CD4-positive, alpha-beta T cell (primary cell): ENCODE measurements at regions not wholly inside any gene's neighbourhood (a gene's known extent, or its start where the extent isn't known, plus 50 kb on each side); places are given as distances from the start of the nearest gene placed in this dataset.

ENCODE experiments used
- ATAC-seq: fragments of 200-7000 bp; cut with Tn5 transposase; one replicate; pipeline ENCODE4 v1.10.0; 2022; ENCODE audit warnings: mild to moderate bottlenecking; ENCODE audit not compliant: poor library complexity
- CTCF ChIA-PET: fragments of 350-600 bp; sonication (Branson Sonifier 250); formaldehyde crosslinking; loops from one replicate; lab custom pipeline; 2021; ENCODE audit warnings: antibody characterized with exemption, inconsistent platforms; lab: Charles Lee
- POLR2A ChIA-PET: fragments of 350-600 bp; sonication (Branson Sonifier 250); formaldehyde crosslinking; loops from one replicate; lab custom pipeline; 2021; ENCODE audit warnings: antibody characterized with exemption, inconsistent platforms; lab: Charles Lee
- DNase-seq, 14 experiments: peaks; one replicate each; pipeline ENCODE4 v3.0.0-alpha.2; 2013 to 2020; ENCODE audit warnings: mixed read lengths in 2 of 14
- H3K27ac ChIP-seq, 2 donors: one replicate each; pipeline versions ENCODE4 v1.5.1 to v1.7.0; 2013; ENCODE audit warnings: low read length in 2 of 2, low read depth in 1 of 2, mild to moderate bottlenecking in 1 of 2
- H3K27me3 ChIP-seq, 2 experiments: 1 replicate in 1 of 2; 2 replicates in 1 of 2; pipeline versions ENCODE4 v1.6.1 to v1.7.0; 2013; ENCODE audit warnings: low read length in 2 of 2, control low read depth in 1 of 2, mild to moderate bottlenecking in 1 of 2, moderate library complexity in 1 of 2; ENCODE audit not compliant: insufficient read depth in 2 of 2, control insufficient read depth in 1 of 2
- H3K36me3 ChIP-seq: one replicate; pipeline ENCODE4 v1.6.1; 2013; ENCODE audit warnings: low read length, control low read depth; ENCODE audit not compliant: insufficient read depth
- H3K4me1 ChIP-seq: one replicate; pipeline ENCODE4 v1.6.1; 2013; ENCODE audit warnings: low read length, control low read depth; ENCODE audit not compliant: insufficient read depth
- H3K4me3 ChIP-seq: one replicate; pipeline ENCODE4 v1.5.1; 2013; ENCODE audit warnings: mild to moderate bottlenecking, low read length, moderate library complexity
- H3K9me3 ChIP-seq, 2 experiments: 1 replicate in 1 of 2; 2 replicates in 1 of 2; pipeline versions ENCODE4 v1.6.1 to v1.7.0; 2013; ENCODE audit warnings: low read length in 2 of 2, mild to moderate bottlenecking in 2 of 2, control low read depth in 1 of 2, moderate library complexity in 1 of 2; ENCODE audit not compliant: control insufficient read depth in 1 of 2, insufficient read depth in 1 of 2
- H3K27ac Mint-ChIP-seq: one replicate; pipeline ENCODE4 v1.8.0; 2020; ENCODE audit warnings: mixed read lengths
- H3K27me3 Mint-ChIP-seq: one replicate; pipeline ENCODE4 v1.8.0; 2021; ENCODE audit warnings: mixed read lengths
- H3K36me3 Mint-ChIP-seq: one replicate; pipeline ENCODE4 v1.8.0; 2021; ENCODE audit warnings: low read depth, mixed read lengths
- H3K4me1 Mint-ChIP-seq: one replicate; pipeline ENCODE4 v1.8.0; 2021; ENCODE audit warnings: low read depth, mixed read lengths
- H3K4me3 Mint-ChIP-seq: one replicate; pipeline ENCODE4 v1.8.0; 2020; ENCODE audit warnings: mild to moderate bottlenecking, mixed read lengths
- H3K9me3 Mint-ChIP-seq: one replicate; pipeline ENCODE4 v1.8.0; 2020; ENCODE audit warnings: mixed read lengths
- CTCF ChIP-seq: fragments of 200-600 bp; IDR thresholded peaks from one replicate; pipeline ENCODE4 v1.8.0; 2022; ENCODE audit warnings: antibody characterized with exemption, mild to moderate bottlenecking
- intact Hi-C, 2 experiments: fragments of 100-400 bp; cut with DNase I in 1 of 2; cut with micrococcal nuclease in 1 of 2; formaldehyde crosslinking; loops; one replicate each; pipeline versions ENCODE4 v1.15.1 to v1.9.0; 2023 to 2025; cut with DNase I, micrococcal nuclease

GRCh38 chr7:47684728-47685127 lies 102.8 kb upstream of the TNS3 start:
- Mint-ChIP-seq H3K27me3 (no peaks in the 10 kb centered on the region), H3K27ac (no peak overlapping the region), H3K4me3 (no peak overlapping the region), H3K9me3 (no peaks in the 10 kb centered on the region), H3K4me1 (no peaks in the 10 kb centered on the region), H3K36me3 (no peaks in the 10 kb centered on the region)
- Histone ChIP-seq H3K36me3 (no peaks in the 10 kb centered on the region), H3K4me1 (no peaks in the 10 kb centered on the region), H3K27ac (no peak overlapping the region), H3K27me3 (no peaks in the 10 kb centered on the region), H3K4me3 (no peak overlapping the region), H3K9me3 (no peaks in the 10 kb centered on the region)
- ChIA-PET POLR2A (no interaction called here), CTCF (no interaction called here)
- DNase-seq: no peak
- intact Hi-C loops: no loop called here
- no peak for TF ChIP-seq CTCF
- no peak for ATAC-seq

DNA sequence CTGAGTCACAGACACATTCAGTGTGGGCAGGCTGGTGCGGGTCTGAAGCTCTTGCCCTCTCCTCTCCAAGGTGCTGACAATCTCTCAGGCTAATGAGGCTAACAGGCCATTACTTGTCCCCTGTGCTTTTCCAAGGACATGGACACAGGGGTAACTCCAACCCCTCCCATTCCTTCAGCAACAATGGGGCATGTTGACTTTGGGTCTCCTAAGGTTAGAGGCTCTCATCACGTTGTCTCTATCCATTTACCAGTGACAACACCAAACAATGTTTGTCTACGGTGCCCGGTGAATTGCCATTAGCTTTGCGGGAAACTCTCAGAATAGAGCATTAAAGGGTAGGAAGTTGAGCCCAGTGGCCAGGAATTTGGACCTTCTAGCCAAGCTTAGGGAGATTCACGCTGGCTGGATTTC lies 101.6 kb upstream of the TNS3 start:
- Mint-ChIP-seq H3K4me1 (no peaks in the 10 kb centered on the region), H3K4me3 (no peak overlapping the region), H3K9me3 (no peaks in the 10 kb centered on the region), H3K27ac (no peak overlapping the region), H3K36me3 (no peaks in the 10 kb centered on the region), H3K27me3 (no peaks in the 10 kb centered on the region)
- Histone ChIP-seq H3K9me3 (peaks cover 0 to 5% of the 10 kb centered on the region in 2 experiments), H3K27ac (no peak overlapping the region), H3K27me3 (no peaks in the 10 kb centered on the region), H3K4me3 (no peak overlapping the region), H3K4me1 (no peaks in the 10 kb centered on the region), H3K36me3 (no peaks in the 10 kb centered on the region)
- POLR2A ChIA-PET: no interaction called here
- DNase-seq (no peak), ATAC-seq (no peak)
- no peak for TF ChIP-seq CTCF
- CTCF ChIA-PET: no interaction called here
- intact Hi-C loops: no loop called here

GRCh38 chr7:47682874-47683273 lies 101.0 kb upstream of the TNS3 start:
- DNase-seq (no peak), ATAC-seq (no peak)
- Mint-ChIP-seq H3K9me3 (no peaks in the 10 kb centered on the region), H3K4me1 (no peaks in the 10 kb centered on the region), H3K36me3 (no peaks in the 10 kb centered on the region), H3K27me3 (no peaks in the 10 kb centered on the region), H3K27ac (no peak overlapping the region), H3K4me3 (no peak overlapping the region)
- intact Hi-C loops: no loop called here
- Histone ChIP-seq H3K4me3 (no peak overlapping the region), H3K36me3 (no peaks in the 10 kb centered on the region), H3K4me1 (no peaks in the 10 kb centered on the region), H3K27me3 (no peaks in the 10 kb centered on the region), H3K9me3 (peaks cover 0 to 5% of the 10 kb centered on the region in 2 experiments), H3K27ac (no peak overlapping the region)
- TF ChIP-seq CTCF: no peak
- ChIA-PET POLR2A (no interaction called here), CTCF (no interaction called here)
